Heart left ventricle (tissue), 13 donors: ENCODE measurements at regions not wholly inside any gene's neighbourhood (a gene's known extent, or its start where the extent isn't known, plus 50 kb on each side); places are given as distances from the start of the nearest gene placed in this dataset.

Source experiments
- POLR2A ChIP-seq, 2 donors: fragments of 450-650 bp; IDR thresholded peaks; one replicate each; pipeline ENCODE4 v1.6.1; 2017; ENCODE audit warnings: antibody characterized with exemption in 2 of 2, mild to moderate bottlenecking in 2 of 2, moderate library complexity in 2 of 2
- TF ChIP-seq, protein P1 (sequence below), 12 donors: fragments of 200-600 bp; sonication (generic) in 4 of 12; IDR thresholded peaks; one replicate each; pipeline versions ENCODE4 v1.5.0 to v1.8.0; 2018 to 2022; ENCODE audit warnings: antibody characterized with exemption in 12 of 12, mild to moderate bottlenecking in 5 of 12
- donor health status: ischemic (EF 13 %, LVEDD 7.1; RV severe dilation, severe dysfunction).
- donor health status: DM: no; HTN: yes; CAD: no.
- donor health status: DM: no; HTN: no; CAD: no.
- donor health status: ischemic (EF 25% LVEDD 6.9; RV normal size, moderate dysfunction).
- donor health status: ischemic (EF 25% LVEDD 5.7; RV mildly dilated, moderate dysfunction).
- donor health status: ischemic (EF 35%, LVEDD 5.7; RV mildly dilated, moderate dysfunction).
- donor health status: nonischemic (EF 11% LVEDD 7.7; RV severe dilation, severe dysfunction).
- donor health status: DM: yes; HTN: yes; CAD: no.
- donor health status: PGD.
- donor health status: ischemic (EF 29% LVEDD 5.4; RV normal size, mild dysfunction).
- donor health status: nonischemic (EF 23%, LVEDD 6.1; RV moderate dilation, normal function).

DNA sequence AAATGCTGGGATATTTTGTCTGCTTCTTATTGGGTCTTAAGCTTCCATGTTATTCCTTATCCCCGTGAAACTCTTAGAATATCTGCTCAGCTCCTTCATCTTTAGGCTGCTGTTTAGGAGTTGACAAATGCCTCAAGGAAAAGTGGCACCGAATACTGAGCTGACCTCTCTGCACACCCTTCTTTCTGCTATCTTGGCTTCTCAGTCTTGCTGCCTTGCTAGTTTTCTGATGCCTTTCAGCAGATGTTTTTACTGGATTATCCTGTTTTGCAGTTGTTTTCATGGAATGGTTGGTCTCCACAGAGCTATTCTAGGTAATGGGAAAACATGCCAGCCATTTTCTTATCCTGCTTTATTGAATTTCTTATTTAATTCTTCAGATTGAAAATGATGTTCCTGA lies 86.3 kb downstream of the GYPE start:
- TF ChIP-seq, protein P1, sequence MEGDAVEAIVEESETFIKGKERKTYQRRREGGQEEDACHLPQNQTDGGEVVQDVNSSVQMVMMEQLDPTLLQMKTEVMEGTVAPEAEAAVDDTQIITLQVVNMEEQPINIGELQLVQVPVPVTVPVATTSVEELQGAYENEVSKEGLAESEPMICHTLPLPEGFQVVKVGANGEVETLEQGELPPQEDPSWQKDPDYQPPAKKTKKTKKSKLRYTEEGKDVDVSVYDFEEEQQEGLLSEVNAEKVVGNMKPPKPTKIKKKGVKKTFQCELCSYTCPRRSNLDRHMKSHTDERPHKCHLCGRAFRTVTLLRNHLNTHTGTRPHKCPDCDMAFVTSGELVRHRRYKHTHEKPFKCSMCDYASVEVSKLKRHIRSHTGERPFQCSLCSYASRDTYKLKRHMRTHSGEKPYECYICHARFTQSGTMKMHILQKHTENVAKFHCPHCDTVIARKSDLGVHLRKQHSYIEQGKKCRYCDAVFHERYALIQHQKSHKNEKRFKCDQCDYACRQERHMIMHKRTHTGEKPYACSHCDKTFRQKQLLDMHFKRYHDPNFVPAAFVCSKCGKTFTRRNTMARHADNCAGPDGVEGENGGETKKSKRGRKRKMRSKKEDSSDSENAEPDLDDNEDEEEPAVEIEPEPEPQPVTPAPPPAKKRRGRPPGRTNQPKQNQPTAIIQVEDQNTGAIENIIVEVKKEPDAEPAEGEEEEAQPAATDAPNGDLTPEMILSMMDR (IDR thresholded peaks at IDR 0.05), result no peak
- TF ChIP-seq POLR2A (IDR thresholded peaks at IDR 0.05), result no peak
